ENCODE measurements at regions not wholly inside any gene's neighbourhood (a gene's known extent, or its start where the extent isn't known, plus 50 kb on each side); places are given as distances from the start of the nearest gene placed in this dataset.

DNA sequence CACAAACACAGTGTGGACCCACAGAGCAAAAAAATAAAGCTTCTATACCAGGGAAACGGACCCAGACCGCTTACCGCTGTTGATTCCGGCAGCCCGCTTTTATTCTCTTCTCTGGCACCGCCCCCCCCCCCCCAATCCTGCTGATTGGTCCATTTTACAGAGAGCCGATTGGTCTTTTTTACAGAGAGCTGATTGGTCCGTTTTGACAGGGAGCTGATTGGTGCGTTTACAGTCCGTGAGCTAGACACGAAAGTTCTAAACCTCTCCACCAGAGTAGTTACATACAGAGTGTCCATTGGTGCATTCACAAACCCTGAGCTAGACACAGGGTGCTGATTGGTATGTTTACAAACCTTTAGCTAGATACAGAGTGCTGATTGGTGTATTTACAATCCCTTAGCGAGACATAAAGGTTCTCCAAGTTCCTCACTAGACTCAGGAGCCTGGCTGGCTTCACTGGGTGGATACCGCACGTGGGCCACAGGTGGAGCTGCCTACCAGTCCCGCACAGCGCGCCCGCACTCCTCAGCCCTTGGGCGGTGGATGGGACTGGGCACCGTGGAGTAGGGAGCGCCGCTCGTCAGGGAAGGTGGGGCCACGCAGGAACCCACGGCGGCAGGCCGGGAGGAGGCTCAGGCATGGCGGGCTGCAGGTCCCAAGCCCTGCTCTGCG lies 92.4 kb downstream of the HAPSTR1 start:
- TF ChIP-seq, protein P1, sequence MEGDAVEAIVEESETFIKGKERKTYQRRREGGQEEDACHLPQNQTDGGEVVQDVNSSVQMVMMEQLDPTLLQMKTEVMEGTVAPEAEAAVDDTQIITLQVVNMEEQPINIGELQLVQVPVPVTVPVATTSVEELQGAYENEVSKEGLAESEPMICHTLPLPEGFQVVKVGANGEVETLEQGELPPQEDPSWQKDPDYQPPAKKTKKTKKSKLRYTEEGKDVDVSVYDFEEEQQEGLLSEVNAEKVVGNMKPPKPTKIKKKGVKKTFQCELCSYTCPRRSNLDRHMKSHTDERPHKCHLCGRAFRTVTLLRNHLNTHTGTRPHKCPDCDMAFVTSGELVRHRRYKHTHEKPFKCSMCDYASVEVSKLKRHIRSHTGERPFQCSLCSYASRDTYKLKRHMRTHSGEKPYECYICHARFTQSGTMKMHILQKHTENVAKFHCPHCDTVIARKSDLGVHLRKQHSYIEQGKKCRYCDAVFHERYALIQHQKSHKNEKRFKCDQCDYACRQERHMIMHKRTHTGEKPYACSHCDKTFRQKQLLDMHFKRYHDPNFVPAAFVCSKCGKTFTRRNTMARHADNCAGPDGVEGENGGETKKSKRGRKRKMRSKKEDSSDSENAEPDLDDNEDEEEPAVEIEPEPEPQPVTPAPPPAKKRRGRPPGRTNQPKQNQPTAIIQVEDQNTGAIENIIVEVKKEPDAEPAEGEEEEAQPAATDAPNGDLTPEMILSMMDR (IDR thresholded peaks at IDR 0.05), result no peak
- no peak for TF ChIP-seq POLR2A (IDR thresholded peaks at IDR 0.05)
